GM13977 (cell line): ENCODE measurements at regions not wholly inside any gene's neighbourhood (a gene's known extent, or its start where the extent isn't known, plus 50 kb on each side); places are given as distances from the start of the nearest gene placed in this dataset.

Experiments used
- DNase-seq: peaks from one replicate; pipeline ENCODE4 v3.0.0; 2012; ENCODE audit warnings: low spot score
- in situ Hi-C: fragments of 300-500 bp; cut with MboI; formaldehyde crosslinking; loops from one replicate; pipeline ENCODE4 v1.12.0; 2022; ENCODE audit warnings: low sequenced_read_pairs, low pct_unique_long_range_greater_than_20kb, mixed read lengths, inconsistent platforms; ENCODE audit not compliant: unreplicated experiment
- TF ChIP-seq, protein P1 (sequence below): IDR thresholded peaks from 2 replicates; pipeline ENCODE4 v1.5.1; 2012; ENCODE audit warnings: mild to moderate bottlenecking, control low read depth; ENCODE audit not compliant: insufficient read depth; ENCODE audit errors: extremely low read depth, missing control alignments

DNA sequence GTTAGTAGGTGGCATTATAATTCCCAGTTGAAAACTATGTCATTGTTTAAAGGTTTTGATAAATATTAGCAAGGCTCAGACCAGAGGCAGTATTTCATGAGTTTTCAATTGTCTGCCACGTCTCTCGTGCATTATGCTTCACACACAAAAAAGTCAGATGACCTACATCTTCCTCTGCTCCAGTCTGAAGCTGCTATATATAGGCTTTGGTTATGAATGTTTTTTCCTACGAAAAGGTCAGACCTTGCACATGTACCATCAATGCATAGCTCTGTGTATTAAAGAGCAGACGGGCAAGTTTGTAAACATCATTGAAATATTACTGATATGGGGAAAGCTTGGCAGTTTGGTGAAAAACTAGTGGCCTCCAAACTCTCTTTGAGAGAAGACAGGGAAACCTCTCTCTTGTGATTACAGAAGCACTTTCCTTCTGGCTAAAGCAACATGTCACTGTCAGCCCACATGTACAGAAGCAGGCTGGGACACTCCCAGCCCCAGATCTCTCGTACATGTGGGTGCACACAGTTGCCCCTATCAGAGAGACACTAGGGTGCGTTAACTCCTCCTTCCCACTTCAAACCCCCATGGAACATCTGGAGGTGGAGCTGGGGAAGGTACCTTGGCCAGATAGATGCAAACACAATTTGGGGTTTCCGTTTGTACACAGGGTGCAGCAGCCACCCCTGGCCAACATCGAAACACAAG is 184.0 kb upstream of the BCL6 start:
- no peak for DNase-seq
- TF ChIP-seq, protein P1, sequence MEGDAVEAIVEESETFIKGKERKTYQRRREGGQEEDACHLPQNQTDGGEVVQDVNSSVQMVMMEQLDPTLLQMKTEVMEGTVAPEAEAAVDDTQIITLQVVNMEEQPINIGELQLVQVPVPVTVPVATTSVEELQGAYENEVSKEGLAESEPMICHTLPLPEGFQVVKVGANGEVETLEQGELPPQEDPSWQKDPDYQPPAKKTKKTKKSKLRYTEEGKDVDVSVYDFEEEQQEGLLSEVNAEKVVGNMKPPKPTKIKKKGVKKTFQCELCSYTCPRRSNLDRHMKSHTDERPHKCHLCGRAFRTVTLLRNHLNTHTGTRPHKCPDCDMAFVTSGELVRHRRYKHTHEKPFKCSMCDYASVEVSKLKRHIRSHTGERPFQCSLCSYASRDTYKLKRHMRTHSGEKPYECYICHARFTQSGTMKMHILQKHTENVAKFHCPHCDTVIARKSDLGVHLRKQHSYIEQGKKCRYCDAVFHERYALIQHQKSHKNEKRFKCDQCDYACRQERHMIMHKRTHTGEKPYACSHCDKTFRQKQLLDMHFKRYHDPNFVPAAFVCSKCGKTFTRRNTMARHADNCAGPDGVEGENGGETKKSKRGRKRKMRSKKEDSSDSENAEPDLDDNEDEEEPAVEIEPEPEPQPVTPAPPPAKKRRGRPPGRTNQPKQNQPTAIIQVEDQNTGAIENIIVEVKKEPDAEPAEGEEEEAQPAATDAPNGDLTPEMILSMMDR = no peak
- in situ Hi-C loops = no loop called here

DNA sequence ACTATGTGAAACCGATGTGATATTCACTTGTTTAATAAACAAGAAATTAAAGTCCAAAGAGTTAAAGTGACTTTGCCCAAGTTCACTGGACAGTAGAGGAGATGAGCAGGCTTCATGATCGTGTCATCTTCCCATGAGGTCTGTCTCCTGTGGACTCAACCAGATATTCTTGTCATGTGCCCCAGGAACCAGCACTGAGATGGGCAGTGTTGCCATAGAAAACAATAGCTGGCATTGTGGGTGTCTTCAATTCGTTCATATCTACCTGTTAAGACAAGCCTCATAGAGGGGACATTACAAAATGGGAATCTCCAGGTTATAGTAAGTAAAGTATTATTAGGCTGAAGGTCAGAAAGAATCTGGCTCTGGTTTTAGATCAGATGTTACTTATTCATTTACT is 184.8 kb upstream of the BCL6 start:
- TF ChIP-seq, protein P1 = no peak
- DNase-seq = no peak
- in situ Hi-C loops = no loop called here

DNA sequence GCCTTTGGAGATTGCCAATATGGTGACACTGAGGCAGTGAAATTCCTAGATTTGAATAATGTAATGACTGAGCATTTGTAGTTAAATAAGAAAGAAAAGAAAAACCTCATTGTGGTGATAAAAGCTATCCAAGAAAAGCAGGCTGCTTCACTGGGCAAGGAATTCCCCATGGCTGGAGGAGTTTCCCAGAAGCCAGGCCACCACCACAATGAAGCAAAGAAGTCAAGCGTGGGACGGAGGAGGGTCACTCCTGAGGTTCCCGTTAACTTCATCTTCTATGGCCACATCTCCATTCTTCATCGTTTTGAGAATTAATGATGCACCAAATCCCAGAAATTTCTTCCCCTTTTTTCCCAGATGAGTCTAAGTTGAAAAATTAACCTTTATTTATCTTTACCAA is 185.8 kb upstream of the BCL6 start:
- no peak for DNase-seq
- TF ChIP-seq, protein P1 = no peak
- in situ Hi-C loops = no loop called here

DNA sequence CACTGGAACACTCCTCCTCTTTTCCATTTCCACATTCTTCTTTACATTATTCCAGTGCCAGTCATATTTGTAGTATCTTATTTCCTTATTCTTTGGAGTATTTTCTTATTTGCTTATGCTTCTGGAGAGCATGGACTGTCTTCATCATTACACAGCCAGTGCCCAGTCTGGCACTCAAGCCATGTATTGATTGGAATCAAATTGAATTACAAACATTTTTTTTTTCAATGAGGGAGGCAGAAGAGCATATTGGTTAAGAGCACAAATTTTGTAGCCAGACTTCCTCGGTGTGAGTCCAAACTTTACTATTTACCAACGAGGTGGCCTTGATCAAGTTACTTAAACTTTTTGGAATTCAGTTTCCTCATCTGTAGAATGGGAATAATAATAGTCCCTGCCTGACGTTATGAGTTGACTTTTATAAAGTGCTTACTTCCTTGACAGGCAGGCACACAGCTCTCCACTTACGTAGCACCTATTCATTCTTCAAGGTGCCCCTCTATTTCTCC is 186.6 kb upstream of the BCL6 start:
- no peak for DNase-seq
- in situ Hi-C loops = no loop called here
- TF ChIP-seq, protein P1 = no peak

DNA sequence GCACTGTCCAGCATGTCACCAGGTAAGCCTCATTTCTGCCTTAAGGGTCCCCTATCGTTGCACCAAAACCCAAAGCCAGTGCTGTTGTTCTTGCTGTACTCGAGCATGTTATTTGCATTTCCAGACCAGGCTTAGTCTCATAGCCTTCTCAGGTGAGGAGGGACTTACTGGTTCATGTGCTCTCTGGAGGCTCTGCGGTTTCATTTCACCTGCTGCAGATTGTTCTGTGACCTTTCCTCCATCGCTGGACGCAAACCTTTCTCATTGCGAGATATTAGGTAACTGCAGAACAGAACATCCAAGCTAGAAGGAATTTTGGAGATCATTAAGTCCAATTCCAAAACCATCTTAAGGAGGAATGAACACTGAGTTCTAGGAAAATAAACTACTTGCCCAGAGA is 187.3 kb upstream of the BCL6 start:
- DNase-seq = no peak
- in situ Hi-C loops = no loop called here
- TF ChIP-seq, protein P1 = no peak

DNA sequence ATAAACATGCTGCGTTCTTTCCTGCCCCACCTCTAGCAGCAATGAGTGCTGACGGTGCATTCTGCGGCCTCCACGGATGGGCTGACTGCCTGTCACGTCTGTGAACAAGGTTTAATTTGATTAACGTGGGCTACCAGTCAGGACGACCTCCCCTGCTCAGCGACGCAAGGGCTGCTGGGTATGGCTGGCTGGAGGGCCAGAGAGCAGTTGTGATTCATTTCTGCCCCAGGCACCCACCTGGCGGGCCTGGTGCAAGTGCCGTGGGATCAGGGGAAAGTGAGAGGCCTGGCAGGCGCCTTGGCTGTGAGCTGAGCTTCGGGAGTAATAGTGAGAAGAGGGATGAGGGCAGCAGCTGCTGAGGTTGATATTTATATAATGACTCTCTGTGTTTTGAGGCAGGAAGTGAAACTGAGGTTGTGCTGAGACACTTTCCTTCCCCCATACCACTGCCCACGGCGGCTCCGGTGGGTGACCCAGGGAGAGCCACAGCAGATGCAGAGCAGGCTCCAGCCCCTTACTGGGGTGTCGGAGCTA is 190.4 kb upstream of the BCL6 start:
- peak; percentile 65 for DNase-seq
- TF ChIP-seq, protein P1 = no peak

DNA sequence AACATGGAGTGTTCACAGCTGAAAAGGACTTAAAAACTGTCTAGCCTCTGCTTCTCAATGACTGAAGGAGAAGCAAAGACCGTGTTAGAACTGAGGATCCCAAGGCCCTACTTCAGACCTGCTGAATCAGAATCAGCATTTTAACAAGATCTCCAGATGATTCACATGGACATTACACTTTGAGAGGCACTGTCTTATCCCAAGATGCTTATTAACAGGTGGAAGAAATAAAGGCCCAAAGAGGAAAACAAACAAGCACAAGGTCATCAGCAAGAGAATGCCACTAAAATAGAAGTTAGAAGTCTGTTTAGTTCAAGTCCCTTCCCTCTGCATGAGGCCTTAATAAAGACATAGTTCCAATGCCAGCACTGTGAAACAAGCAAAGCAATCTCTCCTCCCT is 191.4 kb upstream of the BCL6 start:
- in situ Hi-C loops = no loop called here
- DNase-seq = no peak
- TF ChIP-seq, protein P1 = no peak

More for the DNA sequence above, 190.4 kb upstream of the BCL6 start:
- in situ Hi-C loops = no loop called here
